Endothelial cell of umbilical vein (primary cell): ENCODE measurements at regions not wholly inside any gene's neighbourhood (a gene's known extent, or its start where the extent isn't known, plus 50 kb on each side); places are given as distances from the start of the nearest gene placed in this dataset.

Experiments used
- BruUV-seq: library from RNA; stranded (reverse); fragments of 400-500 nt; replicated peaks from 2 replicates; lab custom pipeline; 2021; lab: Mats Ljungman, UMichigan
- CTCF ChIA-PET: fragments of 300-600, 350-600 bp; sonication (Branson Sonifier 250); formaldehyde crosslinking; loops from one replicate; lab custom pipeline; 2021; ENCODE audit warnings: antibody characterized with exemption, inconsistent platforms; lab: Charles Lee
- POLR2A ChIA-PET: fragments of 300-600, 350-600 bp; sonication (Branson Sonifier 250); formaldehyde crosslinking; loops from one replicate; lab custom pipeline; 2021; ENCODE audit warnings: antibody characterized with exemption, inconsistent platforms; lab: Charles Lee
- DNase-seq: peaks from one replicate; pipeline ENCODE4 v3.0.0-alpha.2; 2011; ENCODE audit warnings: low read depth, low spot score
- FAIRE-seq: peaks from 2 replicates; lab custom pipeline; 2011; peaks lifted over from hg19 to GRCh38; lab: Jason Lieb, UNC
- H2AFZ ChIP-seq: 2 replicates; pipeline ENCODE4 v1.6.0; 2012; ENCODE audit warnings: low read depth, low read length, control low read depth, inconsistent platforms
- H3K27ac ChIP-seq: 2 replicates; pipeline ENCODE4 v1.5.1; 2011; ENCODE audit warnings: low read depth, mild to moderate bottlenecking, control low read depth, low read length, moderate library complexity; ENCODE audit not compliant: insufficient read depth
- H3K27me3 ChIP-seq, 2 experiments: 2 replicates each; pipeline versions ENCODE4 v1.6.0 to v1.6.1; 2011; ENCODE audit warnings: low read length in 2 of 2, mixed read lengths in 1 of 2; ENCODE audit not compliant: control insufficient read depth in 2 of 2, insufficient read depth in 2 of 2
- H3K36me3 ChIP-seq, 2 experiments: 2 replicates in 1 of 2; 3 replicates in 1 of 2; pipeline ENCODE4 v1.5.1; 2011; ENCODE audit warnings: low read length in 2 of 2, mild to moderate bottlenecking in 1 of 2, moderate library complexity in 1 of 2; ENCODE audit not compliant: control insufficient read depth in 2 of 2, insufficient read depth in 2 of 2; ENCODE audit errors: extremely low read depth in 1 of 2
- H3K4me1 ChIP-seq: 3 replicates; pipeline ENCODE4 v1.5.1; 2011; ENCODE audit warnings: mild to moderate bottlenecking, low read length; ENCODE audit not compliant: control insufficient read depth, insufficient read depth; ENCODE audit errors: extremely low read depth
- H3K4me2 ChIP-seq: 2 replicates; pipeline ENCODE4 v1.6.1; 2011; ENCODE audit warnings: low read length, control low read depth, mixed read lengths; ENCODE audit not compliant: insufficient read depth
- H3K4me3 ChIP-seq, 3 experiments: fragments of 200-600 bp in 1 of 3; sonication (generic), shearing (Covaris generic) in 1 of 3; replicated peaks in 1 of 3; 2 replicates each; pipeline ENCODE4 v1.5.1; 2011 to 2016; ENCODE audit warnings: control low read depth in 3 of 3, low read length in 3 of 3, mild to moderate bottlenecking in 2 of 3, inconsistent platforms in 1 of 3, low read depth in 1 of 3, moderate library complexity in 1 of 3; ENCODE audit not compliant: insufficient read depth in 1 of 3
- H3K79me2 ChIP-seq: 2 replicates; pipeline ENCODE4 v1.6.0; 2012; ENCODE audit warnings: low read length, inconsistent platforms; ENCODE audit not compliant: control insufficient read depth, insufficient read depth
- H3K9ac ChIP-seq: replicated peaks from 2 replicates; pipeline ENCODE3; 2011; ENCODE audit warnings: low read length, control low read depth; ENCODE audit not compliant: insufficient read depth; ENCODE audit errors: extremely low read depth
- H3K9me1 ChIP-seq: replicated peaks from 3 replicates; pipeline ENCODE4 v1.6.0; 2011; ENCODE audit warnings: mild to moderate bottlenecking, low read length; ENCODE audit not compliant: control insufficient read depth, insufficient read depth; ENCODE audit errors: extremely low read depth
- H3K9me3 ChIP-seq: replicated peaks from 2 replicates; pipeline ENCODE4 v1.5.1; 2012; ENCODE audit warnings: low read length, inconsistent platforms; ENCODE audit not compliant: control insufficient read depth, insufficient read depth
- H4K20me1 ChIP-seq: replicated peaks from 2 replicates; pipeline ENCODE3; 2011; ENCODE audit warnings: mild to moderate bottlenecking, low read length; ENCODE audit not compliant: control insufficient read depth, insufficient read depth; ENCODE audit errors: extremely low read depth
- CTCF ChIP-seq, 2 donors: IDR thresholded peaks; 1 replicate in 1 of 2; 2 replicates in 1 of 2; pipeline ENCODE4 v1.5.1; 2011; ENCODE audit warnings: low read length in 2 of 2, mild to moderate bottlenecking in 2 of 2, moderate library complexity in 2 of 2, control low read depth in 1 of 2, inconsistent platforms in 1 of 2, low read depth in 1 of 2; ENCODE audit not compliant: insufficient read depth in 1 of 2; ENCODE audit errors: extremely low read depth in 1 of 2
- EZH2 ChIP-seq: IDR thresholded peaks from 2 replicates; pipeline ENCODE4 v1.6.1; 2012; ENCODE audit warnings: borderline replicate concordance, low read depth, mild to moderate bottlenecking, moderate library complexity, low read length, inconsistent platforms; ENCODE audit not compliant: severe bottlenecking
- FOS ChIP-seq: IDR thresholded peaks from 2 replicates; pipeline ENCODE4 v1.6.1; 2011; ENCODE audit warnings: mild to moderate bottlenecking, low read length, moderate library complexity, borderline replicate concordance; ENCODE audit not compliant: insufficient read depth
- GATA2 ChIP-seq: IDR thresholded peaks from 2 replicates; pipeline ENCODE4 v1.7.0; 2011; ENCODE audit warnings: low read depth, mild to moderate bottlenecking, moderate library complexity, mixed read lengths, low read length; ENCODE audit not compliant: insufficient read length, insufficient read depth
- JUN ChIP-seq: IDR thresholded peaks from 2 replicates; pipeline ENCODE4 v1.6.1; 2011; ENCODE audit warnings: borderline replicate concordance, low read depth; ENCODE audit not compliant: insufficient read length, insufficient read depth
- MAX ChIP-seq: IDR thresholded peaks from 2 replicates; pipeline ENCODE4 v1.6.1; 2011; ENCODE audit not compliant: insufficient read depth, insufficient read length
- MYC ChIP-seq: IDR thresholded peaks from one replicate; pipeline ENCODE4 v1.6.1; 2011; ENCODE audit warnings: mild to moderate bottlenecking, low read depth, low read length
- POLR2A ChIP-seq: IDR thresholded peaks from 2 replicates; pipeline ENCODE4 v1.6.1; 2012; ENCODE audit warnings: low read depth, mild to moderate bottlenecking, control low read depth, low read length
- POLR2AphosphoS5 ChIP-seq: IDR thresholded peaks from 2 replicates; pipeline ENCODE4 v1.6.1; 2012; ENCODE audit warnings: low read depth, mild to moderate bottlenecking, control low read depth, low read length, moderate library complexity; ENCODE audit not compliant: insufficient read depth
- dilution Hi-C: fragments of 300-500 bp; cut with MboI; formaldehyde crosslinking; loops from one replicate; pipeline ENCODE4 v1.15.0; 2019; ENCODE audit warnings: low sequenced_read_pairs; ENCODE audit not compliant: extremely low pct_ligation_motif_present
- intact Hi-C: fragments of 100-400 bp; cut with micrococcal nuclease; formaldehyde crosslinking; loops from one replicate; pipeline ENCODE4 v1.10.0; 2022

GRCh38 chr12:131617596-131618302 lies 93.1 kb upstream of the SFSWAP start:
- no peak for FAIRE-seq
- Histone ChIP-seq H3K27ac (no peak overlapping the region), H3K4me3 (no peak overlapping the region), H4K20me1 (no peaks in the 10 kb centered on the region), H3K4me1 (no peaks in the 10 kb centered on the region), H3K9me1 (no peaks in the 10 kb centered on the region), H3K4me2 (no peak overlapping the region), H3K36me3 (no peaks in the 10 kb centered on the region), H2AFZ (no peak overlapping the region), H3K9ac (no peak overlapping the region), H3K27me3 (no peaks in the 10 kb centered on the region), H3K79me2 (no peaks in the 10 kb centered on the region), H3K9me3 (no peaks in the 10 kb centered on the region)
- BruUV-seq: no TSS peak
- dilution Hi-C loops (no loop called here), intact Hi-C loops (no loop called here)
- no peak for TF ChIP-seq EZH2
- TF ChIP-seq JUN: no peak
- no peak for TF ChIP-seq FOS
- no peak for TF ChIP-seq MYC
- TF ChIP-seq POLR2AphosphoS5: no peak
- no peak for TF ChIP-seq MAX
- no peak for DNase-seq
- POLR2A ChIA-PET: no interaction called here
- CTCF ChIA-PET: no interaction called here

DNA sequence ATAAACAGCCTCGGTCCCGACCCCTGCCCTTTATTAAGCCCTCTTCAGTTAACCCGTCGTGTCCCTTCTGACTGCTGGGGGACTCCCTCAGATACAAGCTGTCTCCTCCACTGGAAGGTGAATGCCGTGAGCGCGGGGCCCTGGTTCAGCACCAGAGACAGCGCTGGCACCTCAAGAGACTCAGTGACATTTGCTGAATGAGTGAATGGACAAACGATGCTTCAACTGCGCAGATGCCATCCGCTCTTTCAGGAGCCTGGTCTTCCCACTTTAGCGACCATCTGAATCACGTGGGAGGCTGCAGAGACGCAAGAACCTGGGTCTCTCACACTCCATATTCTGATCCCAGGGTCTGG lies 92.6 kb upstream of the SFSWAP start:
- CTCF ChIA-PET: no interaction called here
- Histone ChIP-seq H3K9me3 (no peaks in the 10 kb centered on the region), H3K9me1 (no peaks in the 10 kb centered on the region), H3K79me2 (no peaks in the 10 kb centered on the region), H3K27ac (no peak overlapping the region), H3K4me1 (no peaks in the 10 kb centered on the region), H3K9ac (no peak overlapping the region), H3K4me3 (no peak overlapping the region), H4K20me1 (no peaks in the 10 kb centered on the region), H3K4me2 (no peak overlapping the region), H3K36me3 (no peaks in the 10 kb centered on the region), H2AFZ (no peak overlapping the region), H3K27me3 (no peaks in the 10 kb centered on the region)
- no peak for DNase-seq
- BruUV-seq: no TSS peak
- intact Hi-C loops: no loop called here
- FAIRE-seq: no peak
- dilution Hi-C loops: no loop called here
- POLR2A ChIA-PET: no interaction called here
- no peak for TF ChIP-seq GATA2
- no peak for TF ChIP-seq CTCF (IDR thresholded peaks at IDR 0.05; ENCODE audit: extremely low read depth in 1 of 2, insufficient read depth in 1 of 2, low read depth in 1 of 2, low read length in 2 of 2)
- TF ChIP-seq POLR2AphosphoS5: no peak
- TF ChIP-seq FOS: no peak
- TF ChIP-seq POLR2A: no peak
- TF ChIP-seq MAX: no peak
- no peak for TF ChIP-seq MYC
- TF ChIP-seq JUN: no peak
- no peak for TF ChIP-seq EZH2
